Thoracic aorta (tissue), 2 donors: ENCODE measurements at regions not wholly inside any gene's neighbourhood (a gene's known extent, or its start where the extent isn't known, plus 50 kb on each side); places are given as distances from the start of the nearest gene placed in this dataset.

Source experiments
- ATAC-seq: fragments of 150-250 bp; one replicate; pipeline ENCODE4 v1.8.0; 2017; ENCODE audit warnings: low read depth; ENCODE audit not compliant: insufficient number of reproducible peaks, low FRiP score
- DNase-seq: peaks from one replicate; pipeline ENCODE4 v3.0.0-alpha.2; 2020; ENCODE audit warnings: low spot score
- H3K27ac ChIP-seq, 2 donors: fragments of 200-600 bp; sonication (generic); 1 replicate in 1 of 2; 2 replicates in 1 of 2; pipeline ENCODE4 v1.5.1; 2016; ENCODE audit warnings: mild to moderate bottlenecking in 2 of 2, moderate library complexity in 2 of 2
- H3K27me3 ChIP-seq: fragments of 200-600 bp; sonication (generic); replicated peaks from 2 replicates; pipeline ENCODE4 v1.6.0; 2016; ENCODE audit warnings: mild to moderate bottlenecking; ENCODE audit not compliant: insufficient read depth
- H3K36me3 ChIP-seq: fragments of 200-600 bp; sonication (generic); one replicate; pipeline ENCODE4 v1.5.1; 2016
- H3K4me1 ChIP-seq, 2 donors: fragments of 200-600 bp; sonication (generic); 1 replicate in 1 of 2; 2 replicates in 1 of 2; pipeline versions ENCODE4 v1.5.1 to v1.6.0; 2016; ENCODE audit warnings: low read depth in 2 of 2, mild to moderate bottlenecking in 1 of 2; ENCODE audit not compliant: control insufficient read depth in 1 of 2
- H3K4me3 ChIP-seq: fragments of 200-600 bp; sonication (generic); 2 replicates; pipeline ENCODE4 v1.5.1; 2016; ENCODE audit warnings: mild to moderate bottlenecking
- H3K9me3 ChIP-seq: fragments of 200-600 bp; sonication (generic); 2 replicates; pipeline ENCODE4 v1.5.1; 2016
- CTCF ChIP-seq: fragments of 200-600 bp; sonication (generic); IDR thresholded peaks from one replicate; pipeline ENCODE4 v1.5.1; 2019; ENCODE audit warnings: antibody characterized with exemption

DNA sequence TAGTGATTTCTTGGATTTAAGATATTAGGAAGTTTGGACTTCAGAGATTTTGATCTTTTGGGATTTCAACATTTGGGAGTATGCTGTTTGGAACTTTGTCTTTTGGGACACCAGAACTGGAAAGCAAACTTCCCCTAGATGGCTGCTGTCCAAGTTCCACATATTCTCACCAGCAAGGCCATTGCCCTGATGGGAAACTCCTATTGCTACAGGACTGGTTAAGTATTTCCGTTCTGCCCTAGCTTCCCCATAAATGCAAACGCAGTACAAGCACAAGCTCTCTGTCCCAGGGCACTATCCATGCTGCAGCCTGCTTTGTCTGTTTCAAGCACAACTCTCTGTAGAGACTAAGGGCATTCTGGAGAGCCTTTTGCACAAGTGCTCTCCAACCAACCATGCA lies 79.3 kb upstream of the SLC25A13 start:
- H3K36me3 ChIP-seq = no peaks in the 10 kb centered on the region
- TF ChIP-seq CTCF = no peak
- H3K4me3 ChIP-seq = no peak overlapping the region
- no peaks in the 10 kb centered on the region for H3K9me3 ChIP-seq
- no peak overlapping the region for H3K27ac ChIP-seq
- peaks cover 0 to 5% of the 10 kb centered on the region in 2 donors for H3K4me1 ChIP-seq
- ATAC-seq = no peak
- DNase-seq = no peak
- no peaks in the 10 kb centered on the region for H3K27me3 ChIP-seq

GRCh38 chr7:96400518-96400917 lies 78.6 kb upstream of the SLC25A13 start:
- no peak for TF ChIP-seq CTCF
- Histone ChIP-seq H3K9me3 (no peaks in the 10 kb centered on the region), H3K4me1 (peaks cover 0 to 5% of the 10 kb centered on the region in 2 donors), H3K27me3 (no peaks in the 10 kb centered on the region), H3K27ac (no peak overlapping the region), H3K4me3 (no peak overlapping the region), H3K36me3 (no peaks in the 10 kb centered on the region)
- no peak for DNase-seq
- no peak for ATAC-seq

- Histone ChIP-seq H3K4me3 (no peak overlapping the region), H3K36me3 (no peaks in the 10 kb centered on the region), H3K27me3 (no peaks in the 10 kb centered on the region), H3K9me3 (no peaks in the 10 kb centered on the region), H3K27ac (no peak overlapping the region), H3K4me1 (peaks cover 0 to 5% of the 10 kb centered on the region in 2 donors)
- ATAC-seq (no peak), DNase-seq (no peak)
- TF ChIP-seq CTCF = no peak
Observed at GRCh38 chr7:96400001-96400400, 78.1 kb upstream of the SLC25A13 start.

GRCh38 chr7:96397936-96398598 lies 76.2 kb upstream of the SLC25A13 start:
- H3K4me1 ChIP-seq = peaks cover 0 to 5% of the 10 kb centered on the region in 2 donors
- H3K4me3 ChIP-seq = no peak overlapping the region
- DNase-seq (no peak), ATAC-seq (no peak)
- no peak overlapping the region for H3K27ac ChIP-seq
- no peaks in the 10 kb centered on the region for H3K9me3 ChIP-seq
- TF ChIP-seq CTCF = no peak
- H3K27me3 ChIP-seq = no peaks in the 10 kb centered on the region
- H3K36me3 ChIP-seq = no peaks in the 10 kb centered on the region

DNA sequence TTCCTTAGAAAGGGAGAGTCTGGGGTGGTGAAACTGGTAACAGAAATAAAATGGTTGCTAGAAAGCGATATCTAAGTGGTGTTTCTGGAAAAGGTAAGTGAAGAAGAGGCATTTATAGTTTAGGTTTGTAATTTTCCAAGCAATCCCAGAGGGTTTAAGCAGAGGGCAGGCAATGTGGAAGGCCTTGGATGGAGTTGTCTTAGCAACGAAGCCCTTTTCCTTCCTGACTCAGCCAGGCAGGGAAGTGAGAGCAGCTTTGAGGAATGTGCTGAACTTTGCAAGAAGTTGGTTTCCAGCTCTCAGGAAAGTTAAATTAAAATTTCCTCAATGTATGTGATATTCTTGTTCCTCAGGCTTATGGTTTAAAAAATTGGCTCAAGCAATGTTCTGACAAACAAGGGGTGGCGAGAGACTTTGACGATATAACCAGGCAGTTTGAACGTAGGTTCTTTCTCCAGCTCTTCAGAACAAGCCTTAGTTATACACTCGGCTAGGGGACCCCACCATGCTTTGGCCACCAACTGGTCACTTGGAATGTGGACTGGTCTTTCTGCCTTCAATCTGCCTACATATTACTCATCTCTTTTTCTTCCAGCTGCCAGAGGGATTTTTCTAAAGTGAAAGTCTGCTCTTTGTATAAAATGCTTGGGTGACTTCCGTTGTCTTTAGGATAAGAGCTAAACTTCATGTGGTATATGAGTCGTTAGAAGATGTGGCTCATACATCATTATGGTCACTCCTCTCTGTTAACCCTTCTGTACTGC lies 66.9 kb upstream of the SLC25A13 start:
- H3K36me3 ChIP-seq = no peaks in the 10 kb centered on the region
- peak; percentile 73 for ATAC-seq
- H3K4me3 ChIP-seq = no peak overlapping the region
- H3K27ac ChIP-seq = peak overlapping the region in 1 of 2 donors; percentile 45
- no peak for TF ChIP-seq CTCF
- no peaks in the 10 kb centered on the region for H3K9me3 ChIP-seq
- H3K4me1 ChIP-seq = no peaks in the 10 kb centered on the region
- no peaks in the 10 kb centered on the region for H3K27me3 ChIP-seq
- no peak for DNase-seq
